ENCODE measurements at regions not wholly inside any gene's neighbourhood (a gene's known extent, or its start where the extent isn't known, plus 50 kb on each side); places are given as distances from the start of the nearest gene placed in this dataset.
"Not testable (repeated sequence)": the region's sequence is repeated elsewhere in the genome, so short reads cannot be mapped to it uniquely, and the experiment has no call there.

GRCh38 chr21:39080366-39080765 lies 102.9 kb downstream of the PSMG1 start:
- DNase-seq = no peak

- DNase-seq = no peak
Observed at GRCh38 chr21:39079617-39080016, 103.6 kb downstream of the PSMG1 start.

- DNase-seq = no peak
Observed at GRCh38 chr21:39078322-39079065, 104.8 kb downstream of the PSMG1 start.

GRCh38 chr21:39077876-39078275 lies 105.4 kb downstream of the PSMG1 start:
- no peak for DNase-seq

- no peak for DNase-seq
Observed at GRCh38 chr21:39074508-39074907, 108.7 kb downstream of the PSMG1 start.

GRCh38 chr21:39073717-39074116 lies 109.5 kb downstream of the PSMG1 start:
- no peak for DNase-seq

- DNase-seq = no peak
Observed at GRCh38 chr21:39073063-39073462, 110.2 kb downstream of the PSMG1 start.

- DNase-seq = no peak
Observed at GRCh38 chr21:39072468-39072867, 110.8 kb downstream of the PSMG1 start.

- peak; percentile 26 for DNase-seq
Observed at GRCh38 chr21:39071623-39072214, 111.5 kb downstream of the PSMG1 start.

GRCh38 chr21:39069856-39070255 lies 113.4 kb downstream of the PSMG1 start:
- not testable (repeated sequence) for DNase-seq

- no peak for DNase-seq
Observed at GRCh38 chr21:39066829-39067780, 116.1 kb downstream of the PSMG1 start.

- no peak for DNase-seq
Observed at GRCh38 chr21:39065917-39066316, 117.3 kb downstream of the PSMG1 start.

- no peak for DNase-seq
Observed at GRCh38 chr21:39064325-39065012, 118.8 kb downstream of the PSMG1 start.

- no peak for DNase-seq
Observed at GRCh38 chr21:39063517-39063916, 119.7 kb downstream of the PSMG1 start.

- no peak for DNase-seq
Observed at GRCh38 chr21:39062196-39062595, 121.1 kb downstream of the PSMG1 start.

GRCh38 chr21:39061766-39062165 lies 121.5 kb downstream of the PSMG1 start:
- no peak for DNase-seq

- DNase-seq = no peak
Observed at GRCh38 chr21:39060485-39061083, 122.7 kb downstream of the PSMG1 start.

- DNase-seq = peak; percentile 27
Observed at GRCh38 chr21:39057121-39057520, 126.1 kb downstream of the PSMG1 start.

- no peak for DNase-seq
Observed at GRCh38 chr21:39056636-39057035, 126.6 kb downstream of the PSMG1 start.

- peak; percentile 34 for DNase-seq
Observed at GRCh38 chr21:39055167-39055767, 128.0 kb downstream of the PSMG1 start.

GRCh38 chr21:39054066-39054465 lies 129.2 kb downstream of the PSMG1 start:
- no peak for DNase-seq

- DNase-seq = no peak
Observed at GRCh38 chr21:39053126-39053525, 130.1 kb downstream of the PSMG1 start.
